ENCODE measurements at regions not wholly inside any gene's neighbourhood (a gene's known extent, or its start where the extent isn't known, plus 50 kb on each side); places are given as distances from the start of the nearest gene placed in this dataset.

GRCh38 chr13:109372666-109373065, 413.7 kb downstream of the IRS2 start:
- FAIRE-seq (no peak), DNase-seq (ENCODE audit: low spot score) (no peak)

- DNase-seq (ENCODE audit: low spot score) (no peak), FAIRE-seq (no peak)
Measured at GRCh38 chr13:109371066-109371465, 415.3 kb downstream of the IRS2 start.

- no peak for FAIRE-seq
- DNase-seq (ENCODE audit: low spot score): no peak
Measured at GRCh38 chr13:109370496-109370895, 415.9 kb downstream of the IRS2 start.

GRCh38 chr13:109369353-109370052, 416.9 kb downstream of the IRS2 start:
- DNase-seq (ENCODE audit: low spot score) (no peak), FAIRE-seq (no peak)

GRCh38 chr13:109368230-109368629, 418.2 kb downstream of the IRS2 start:
- FAIRE-seq: no peak
- DNase-seq (ENCODE audit: low spot score): no peak

GRCh38 chr13:109366525-109366924, 419.9 kb downstream of the IRS2 start:
- DNase-seq (ENCODE audit: low spot score): no peak

GRCh38 chr13:109363431-109363830, 423.0 kb downstream of the IRS2 start:
- no peak for DNase-seq (ENCODE audit: low spot score)
- no peak for FAIRE-seq

More at GRCh38 chr13:109366525-109366924, 419.9 kb downstream of the IRS2 start:
- no peak for FAIRE-seq

- FAIRE-seq: no peak
- no peak for DNase-seq (ENCODE audit: low spot score)
Measured at GRCh38 chr13:109362616-109363015, 423.8 kb downstream of the IRS2 start.

GRCh38 chr13:109361562-109362289, 424.7 kb downstream of the IRS2 start:
- DNase-seq (ENCODE audit: low spot score) (no peak), FAIRE-seq (no peak)

- FAIRE-seq (no peak), DNase-seq (ENCODE audit: low spot score) (no peak)
Measured at GRCh38 chr13:109357751-109358471, 428.5 kb downstream of the IRS2 start.

GRCh38 chr13:109355875-109356434, 430.4 kb downstream of the IRS2 start:
- FAIRE-seq: no peak
- DNase-seq (ENCODE audit: low spot score): no peak

GRCh38 chr13:109355166-109355565, 431.2 kb downstream of the IRS2 start:
- FAIRE-seq: no peak
- DNase-seq (ENCODE audit: low spot score): no peak

GRCh38 chr13:109351236-109351635, 435.1 kb downstream of the IRS2 start:
- no peak for DNase-seq (ENCODE audit: low spot score)

GRCh38 chr13:109348519-109349258, 437.7 kb downstream of the IRS2 start:
- DNase-seq (ENCODE audit: low spot score): no peak
- FAIRE-seq: no peak

More at GRCh38 chr13:109351236-109351635, 435.1 kb downstream of the IRS2 start:
- no peak for FAIRE-seq

GRCh38 chr13:109346060-109346459, 440.3 kb downstream of the IRS2 start:
- FAIRE-seq: no peak
- DNase-seq (ENCODE audit: low spot score): no peak

GRCh38 chr13:109345433-109345941, 440.9 kb downstream of the IRS2 start:
- DNase-seq (ENCODE audit: low spot score) (peak; percentile 9), FAIRE-seq (no peak)

GRCh38 chr13:109344552-109345157, 441.7 kb downstream of the IRS2 start:
- DNase-seq (ENCODE audit: low spot score) (peak; percentile 49), FAIRE-seq (no peak)

- peak; percentile 9 for DNase-seq (ENCODE audit: low spot score)
- no peak for FAIRE-seq
Measured at GRCh38 chr13:109336730-109337129, 449.7 kb downstream of the IRS2 start.

- FAIRE-seq (no peak), DNase-seq (ENCODE audit: low spot score) (no peak)
Measured at GRCh38 chr13:109333893-109334651, 452.3 kb downstream of the IRS2 start.

Measured in urothelium cell line (cell line).